ENCODE measurements at regions not wholly inside any gene's neighbourhood (a gene's known extent, or its start where the extent isn't known, plus 50 kb on each side); places are given as distances from the start of the nearest gene placed in this dataset.

DNA sequence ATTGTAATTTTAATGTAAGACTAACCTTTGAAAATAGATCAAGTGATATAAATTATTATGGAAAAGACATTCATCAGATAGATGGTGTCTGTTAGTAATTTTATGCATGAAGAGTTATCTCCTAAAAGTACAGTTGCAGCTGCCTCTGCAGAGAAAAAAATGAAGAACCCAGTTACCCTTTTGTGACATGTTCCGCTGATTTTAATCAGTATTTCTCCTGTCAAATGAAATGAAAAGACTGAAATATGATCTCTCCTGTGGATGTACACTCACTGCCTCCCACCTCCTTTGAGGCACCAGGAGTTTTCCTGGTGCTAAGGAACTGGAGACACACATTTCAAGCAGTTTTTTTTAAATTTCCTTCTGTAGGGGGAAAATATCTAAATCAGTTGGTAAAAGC lies 277.4 kb downstream of the KIF4B start:
- TF ChIP-seq, protein P1, sequence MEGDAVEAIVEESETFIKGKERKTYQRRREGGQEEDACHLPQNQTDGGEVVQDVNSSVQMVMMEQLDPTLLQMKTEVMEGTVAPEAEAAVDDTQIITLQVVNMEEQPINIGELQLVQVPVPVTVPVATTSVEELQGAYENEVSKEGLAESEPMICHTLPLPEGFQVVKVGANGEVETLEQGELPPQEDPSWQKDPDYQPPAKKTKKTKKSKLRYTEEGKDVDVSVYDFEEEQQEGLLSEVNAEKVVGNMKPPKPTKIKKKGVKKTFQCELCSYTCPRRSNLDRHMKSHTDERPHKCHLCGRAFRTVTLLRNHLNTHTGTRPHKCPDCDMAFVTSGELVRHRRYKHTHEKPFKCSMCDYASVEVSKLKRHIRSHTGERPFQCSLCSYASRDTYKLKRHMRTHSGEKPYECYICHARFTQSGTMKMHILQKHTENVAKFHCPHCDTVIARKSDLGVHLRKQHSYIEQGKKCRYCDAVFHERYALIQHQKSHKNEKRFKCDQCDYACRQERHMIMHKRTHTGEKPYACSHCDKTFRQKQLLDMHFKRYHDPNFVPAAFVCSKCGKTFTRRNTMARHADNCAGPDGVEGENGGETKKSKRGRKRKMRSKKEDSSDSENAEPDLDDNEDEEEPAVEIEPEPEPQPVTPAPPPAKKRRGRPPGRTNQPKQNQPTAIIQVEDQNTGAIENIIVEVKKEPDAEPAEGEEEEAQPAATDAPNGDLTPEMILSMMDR (conservative IDR thresholded peaks at IDR 0.05; ENCODE audit: control insufficient read depth, insufficient read depth, low read depth, low read length), result no peak
- DNase-seq (ENCODE audit: low read depth), result no peak
- no peak overlapping the region for H3K4me3 ChIP-seq (ENCODE audit: control insufficient read depth, low read depth, low read length)

DNA sequence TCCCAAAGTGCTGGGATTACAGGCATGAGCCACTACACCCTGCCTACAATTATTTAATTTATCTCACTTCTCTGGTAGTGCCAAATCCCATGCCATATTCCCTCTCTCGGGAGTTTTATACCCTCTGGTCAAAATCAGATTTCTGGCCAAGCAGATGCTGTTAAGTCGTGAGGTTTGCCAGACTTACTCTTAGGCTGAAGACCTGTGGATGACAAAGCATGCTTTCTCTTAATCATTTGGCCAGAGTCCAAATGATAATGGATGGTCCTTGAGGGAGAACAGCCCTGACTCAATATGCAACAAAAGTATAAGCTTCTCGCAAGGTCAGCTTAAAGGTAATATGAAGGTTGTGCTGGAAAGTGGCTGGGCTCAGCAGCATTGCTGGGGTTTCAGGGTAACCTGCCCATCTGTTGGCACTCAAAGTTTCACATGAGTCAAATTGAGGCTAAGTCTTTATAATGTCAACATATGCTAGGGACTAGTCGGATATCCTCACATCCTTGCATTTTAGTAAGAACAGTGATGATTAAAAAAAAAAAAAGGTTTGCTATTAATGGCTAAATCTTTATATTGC lies 280.1 kb downstream of the KIF4B start:
- TF ChIP-seq, protein P1 (conservative IDR thresholded peaks at IDR 0.05; ENCODE audit: control insufficient read depth, insufficient read depth, low read depth, low read length), result no peak
- no peak for DNase-seq (ENCODE audit: low read depth)
- no peak overlapping the region for H3K4me3 ChIP-seq (ENCODE audit: control insufficient read depth, low read depth, low read length)

DNA sequence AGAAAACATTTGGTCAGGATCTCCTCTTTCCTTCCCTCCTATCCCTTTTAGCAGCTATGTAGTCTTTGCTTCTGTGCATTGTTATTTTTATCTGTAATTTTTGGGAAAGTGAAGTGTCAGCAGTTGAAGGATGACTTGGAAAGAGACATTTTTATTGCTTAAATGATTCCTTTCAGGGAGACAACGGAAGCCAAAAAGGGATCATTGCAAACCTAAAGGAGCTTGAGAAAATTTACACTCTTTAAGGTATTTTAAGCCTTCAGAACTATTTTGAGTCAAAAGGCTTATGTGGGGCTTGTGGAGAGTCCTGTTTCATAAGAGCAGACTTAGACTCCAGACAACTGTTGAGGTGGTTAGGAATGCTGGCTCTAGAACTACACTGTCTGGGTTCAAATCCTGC lies 281.6 kb downstream of the KIF4B start:
- DNase-seq (ENCODE audit: low read depth), result no peak
- TF ChIP-seq, protein P1 (conservative IDR thresholded peaks at IDR 0.05; ENCODE audit: control insufficient read depth, insufficient read depth, low read depth, low read length), result no peak
- no peak overlapping the region for H3K4me3 ChIP-seq (ENCODE audit: control insufficient read depth, low read depth, low read length)

DNA sequence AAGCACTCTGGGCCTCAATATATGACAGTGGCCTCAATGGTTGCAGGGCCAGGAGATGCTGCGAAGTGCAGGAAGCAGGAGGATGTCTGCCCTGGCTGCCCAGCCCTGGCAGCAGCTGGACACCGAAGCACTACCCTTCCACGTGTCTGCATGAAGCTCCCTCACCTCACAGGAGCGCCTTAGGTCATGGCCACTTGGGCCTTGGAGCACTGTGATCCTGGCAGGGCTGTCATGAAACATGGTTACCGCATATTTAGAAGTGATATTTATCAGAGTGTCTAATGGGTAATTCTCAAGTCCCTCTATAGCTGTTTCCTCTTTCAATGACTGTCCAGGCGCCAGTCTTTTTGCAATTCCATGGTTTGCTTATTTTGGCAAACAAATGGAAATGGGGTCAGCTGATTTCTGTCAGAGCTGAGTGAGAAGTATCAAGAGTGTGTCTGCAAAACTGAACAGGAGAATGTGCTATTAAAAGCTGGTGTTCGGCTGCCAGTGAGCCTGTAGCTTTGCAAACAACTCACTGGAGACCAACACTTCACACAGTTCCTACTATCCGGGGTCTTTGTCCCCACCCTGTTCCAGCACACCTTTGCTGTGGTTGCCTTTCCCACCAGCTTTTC lies 285.9 kb downstream of the KIF4B start:
- DNase-seq (ENCODE audit: low read depth), result no peak
- no peak overlapping the region for H3K4me3 ChIP-seq (ENCODE audit: control insufficient read depth, low read depth, low read length)
- TF ChIP-seq, protein P1 (conservative IDR thresholded peaks at IDR 0.05; ENCODE audit: control insufficient read depth, insufficient read depth, low read depth, low read length), result no peak

DNA sequence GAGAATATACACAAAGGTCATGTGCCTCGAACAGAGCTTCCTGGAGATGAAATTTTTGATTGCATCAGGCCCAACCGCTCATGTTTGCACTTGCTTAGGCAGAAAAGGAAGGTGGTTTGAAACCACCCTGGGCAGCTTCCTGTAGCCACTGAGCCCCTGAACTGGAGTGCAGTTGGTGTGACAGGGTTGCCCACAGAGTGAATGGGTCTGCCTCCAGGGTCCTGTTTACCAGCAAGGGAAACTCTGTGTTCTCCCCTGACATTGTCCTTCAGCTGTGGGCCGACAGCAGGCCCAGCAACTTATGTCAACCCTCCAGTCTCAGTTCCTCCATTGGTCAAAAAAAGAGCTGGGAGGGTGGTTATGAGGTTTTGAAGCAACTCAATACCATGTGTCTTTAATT lies 289.6 kb downstream of the KIF4B start:
- no peak overlapping the region for H3K4me3 ChIP-seq (ENCODE audit: control insufficient read depth, low read depth, low read length)
- DNase-seq (ENCODE audit: low read depth), result no peak
- TF ChIP-seq, protein P1 (conservative IDR thresholded peaks at IDR 0.05; ENCODE audit: control insufficient read depth, insufficient read depth, low read depth, low read length), result no peak

DNA sequence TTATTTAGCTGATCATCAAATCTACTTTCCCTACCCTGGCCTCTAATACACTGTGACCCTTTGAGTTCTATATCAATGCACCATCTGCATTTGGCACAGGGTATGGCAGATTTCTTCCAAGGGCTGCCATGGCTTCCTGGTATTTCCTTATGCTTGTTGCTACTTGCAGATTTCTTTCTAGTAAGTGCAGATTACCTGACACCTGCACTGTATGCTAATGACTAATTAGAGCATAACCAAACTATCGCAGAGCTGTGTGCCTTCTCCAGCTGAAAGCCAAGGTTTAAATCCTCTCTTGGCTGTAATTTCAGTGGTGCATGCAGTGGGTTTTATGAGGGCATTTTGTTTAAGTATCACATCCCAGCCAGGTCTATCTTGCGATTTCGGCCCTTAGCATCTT lies 293.7 kb downstream of the KIF4B start:
- no peak for DNase-seq (ENCODE audit: low read depth)
- TF ChIP-seq, protein P1 (conservative IDR thresholded peaks at IDR 0.05; ENCODE audit: control insufficient read depth, insufficient read depth, low read depth, low read length), result no peak
- H3K4me3 ChIP-seq (ENCODE audit: control insufficient read depth, low read depth, low read length), result no peak overlapping the region
